Muscle layer of duodenum (tissue), 2 donors: ENCODE measurements at regions not wholly inside any gene's neighbourhood (a gene's known extent, or its start where the extent isn't known, plus 50 kb on each side); places are given as distances from the start of the nearest gene placed in this dataset.
"Not testable (repeated sequence)": the region's sequence is repeated elsewhere in the genome, so short reads cannot be mapped to it uniquely, and the experiment has no call there.

Experiments
- H3K27ac ChIP-seq: one replicate; pipeline ENCODE4 v1.7.0; 2013; ENCODE audit warnings: mild to moderate bottlenecking, low read length
- H3K27me3 ChIP-seq: one replicate; pipeline ENCODE4 v1.7.0; 2013; ENCODE audit warnings: low read depth, mild to moderate bottlenecking, control low read depth, low read length
- H3K36me3 ChIP-seq, 2 donors: one replicate each; pipeline ENCODE4 v1.7.0; 2013; ENCODE audit warnings: low read length in 2 of 2, control low read depth in 1 of 2, mild to moderate bottlenecking in 1 of 2; ENCODE audit not compliant: insufficient read depth in 2 of 2, control insufficient read depth in 1 of 2
- H3K4me1 ChIP-seq, 2 donors: one replicate each; pipeline ENCODE4 v1.7.0; 2013; ENCODE audit warnings: low read length in 2 of 2, mild to moderate bottlenecking in 2 of 2, control low read depth in 1 of 2, moderate library complexity in 1 of 2; ENCODE audit not compliant: insufficient read depth in 2 of 2, control insufficient read depth in 1 of 2
- H3K4me3 ChIP-seq, 2 donors: one replicate each; pipeline ENCODE4 v1.7.0; 2013; ENCODE audit warnings: low read length in 2 of 2, low read depth in 1 of 2, mild to moderate bottlenecking in 1 of 2
- H3K9me3 ChIP-seq, 2 donors: one replicate each; pipeline ENCODE4 v1.7.0; 2013; ENCODE audit warnings: low read length in 2 of 2, control low read depth in 1 of 2, mild to moderate bottlenecking in 1 of 2; ENCODE audit not compliant: control insufficient read depth in 1 of 2
- donor health status: healthy.

DNA sequence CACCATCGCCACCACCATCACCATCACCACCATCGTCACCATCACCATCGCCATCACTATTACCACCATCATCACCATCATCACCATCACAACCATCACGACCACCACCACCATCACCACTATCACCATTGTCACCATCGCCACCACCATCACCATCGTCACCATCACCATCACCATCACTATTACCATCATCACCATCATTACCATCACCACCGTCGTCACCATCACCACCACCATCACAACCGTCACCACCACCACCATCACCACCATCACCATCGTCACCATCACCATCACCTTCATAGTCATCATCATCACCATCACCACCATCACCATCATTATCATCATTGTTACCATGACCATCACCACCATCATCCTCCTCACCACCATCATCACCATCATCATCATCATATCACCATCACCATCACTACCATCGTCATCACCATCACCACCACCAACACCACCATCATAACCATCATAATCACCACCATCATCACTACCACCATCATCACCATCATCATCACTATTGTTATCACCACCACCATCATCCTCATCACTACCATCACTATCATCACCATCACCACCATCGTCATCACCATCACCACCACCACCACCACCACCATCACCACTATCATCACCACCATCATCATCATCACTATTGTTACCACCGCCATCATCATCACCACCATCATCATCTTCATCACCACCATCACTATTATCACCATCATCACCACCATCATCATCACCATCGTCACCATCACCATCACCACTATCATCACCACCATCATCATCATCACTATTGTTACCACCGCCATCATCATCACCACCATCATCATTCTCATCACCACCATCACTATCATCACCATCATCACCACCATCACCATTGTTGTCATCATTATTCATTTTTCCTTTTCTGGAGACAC, 51.5 kb upstream of the ZNF469 start:
- no peaks in the 10 kb centered on the region for H3K9me3 ChIP-seq
- no peaks in the 10 kb centered on the region for H3K36me3 ChIP-seq
- H3K4me3 ChIP-seq, result no peak overlapping the region
- no peaks in the 10 kb centered on the region for H3K4me1 ChIP-seq
- H3K27me3 ChIP-seq, result no peaks in the 10 kb centered on the region
- H3K27ac ChIP-seq, result no peak overlapping the region

DNA sequence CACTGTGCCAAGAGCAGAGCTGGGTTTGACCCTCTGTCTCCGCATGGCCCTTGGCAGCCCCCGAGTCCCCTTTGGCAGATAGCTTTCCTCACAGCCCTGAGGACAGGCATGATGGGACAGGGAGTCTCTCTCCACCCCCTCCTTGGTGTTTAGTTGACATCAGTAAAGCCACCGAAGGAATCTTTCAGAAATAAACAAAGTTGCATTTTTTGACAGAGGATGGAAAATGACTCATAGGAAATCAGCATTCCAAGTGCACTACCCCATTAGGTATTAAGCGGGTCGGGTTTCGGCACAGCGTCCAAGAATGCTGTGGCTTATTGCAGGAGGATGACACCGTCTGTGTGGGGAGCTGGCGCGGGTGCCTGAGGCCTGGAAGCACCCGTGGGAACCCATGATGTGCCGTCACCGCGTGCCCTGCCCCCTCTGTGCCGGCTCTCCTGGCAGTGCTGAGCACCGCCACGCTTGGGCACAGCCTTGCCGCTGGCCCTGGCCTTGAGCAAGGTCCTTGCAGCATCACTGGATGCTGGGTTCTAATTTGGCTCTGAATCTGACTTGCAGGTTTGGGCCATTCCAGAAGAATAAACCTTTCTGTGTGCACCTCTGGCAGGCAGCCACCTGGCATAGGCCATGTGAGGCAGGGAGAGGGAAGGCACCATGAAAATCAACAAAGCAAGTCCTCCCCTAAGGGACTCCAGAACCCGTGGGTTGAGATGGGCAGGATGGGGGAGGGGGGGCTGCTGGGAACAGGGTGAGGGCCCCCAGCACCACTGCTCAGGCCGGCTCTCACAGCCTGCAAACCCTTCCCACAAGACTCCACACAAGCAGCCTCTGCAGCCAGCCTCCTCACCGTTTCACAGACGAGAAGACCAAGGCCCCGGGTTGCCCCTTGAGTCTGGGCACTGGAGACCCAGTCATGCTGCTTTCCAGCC, 50.5 kb upstream of the ZNF469 start:
- no peaks in the 10 kb centered on the region for H3K36me3 ChIP-seq
- no peaks in the 10 kb centered on the region for H3K4me1 ChIP-seq
- no peak overlapping the region for H3K27ac ChIP-seq
- no peaks in the 10 kb centered on the region for H3K27me3 ChIP-seq
- H3K9me3 ChIP-seq, result no peaks in the 10 kb centered on the region
- H3K4me3 ChIP-seq, result no peak overlapping the region

DNA sequence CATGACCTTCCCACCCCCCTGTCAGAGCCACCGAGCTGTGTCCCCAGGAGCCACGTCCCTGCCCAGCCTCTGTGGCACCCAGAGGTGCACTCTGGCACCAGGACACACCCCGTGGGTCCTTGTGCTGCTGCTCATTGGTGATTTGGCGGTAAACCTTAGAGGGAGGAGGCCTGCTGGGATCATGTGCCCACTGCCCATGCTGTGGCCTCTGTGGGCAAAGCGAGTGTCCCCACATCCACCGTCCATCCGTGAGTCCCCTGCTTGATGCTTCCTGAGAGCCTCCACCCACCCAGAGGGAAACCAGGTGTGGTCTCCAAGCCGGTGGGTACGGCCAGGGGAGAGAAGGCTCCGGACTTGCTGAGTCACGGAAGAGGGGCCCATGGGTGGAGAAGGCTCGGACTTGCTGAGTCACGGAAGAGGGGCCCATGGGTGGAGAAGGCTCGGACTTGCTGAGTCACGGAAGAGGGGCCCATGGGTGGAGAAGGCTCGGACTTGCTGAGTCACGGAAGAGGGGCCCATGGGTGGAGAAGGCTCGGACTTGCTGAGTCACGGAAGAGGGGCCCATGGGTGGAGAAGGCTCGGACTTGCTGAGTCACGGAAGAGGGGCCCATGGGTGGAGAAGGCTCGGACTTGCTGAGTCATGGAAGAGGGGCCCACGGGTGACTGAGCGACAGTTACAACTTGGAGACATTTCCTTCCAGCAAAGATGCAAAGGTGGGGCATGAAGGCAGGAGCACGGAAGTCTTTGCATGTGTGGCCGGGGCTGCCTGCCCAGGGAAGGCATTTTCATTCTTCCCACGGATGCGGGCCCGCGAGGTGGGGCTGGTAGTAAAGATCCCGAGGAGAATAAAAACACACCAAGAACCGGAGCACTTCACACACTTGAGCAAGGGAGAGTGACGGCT, 49.6 kb upstream of the ZNF469 start:
- not testable (repeated sequence) for H3K4me1 ChIP-seq, H3K36me3 ChIP-seq, H3K27me3 ChIP-seq, H3K9me3 ChIP-seq, H3K27ac ChIP-seq, H3K4me3 ChIP-seq
